ENCODE measurements at regions not wholly inside any gene's neighbourhood (a gene's known extent, or its start where the extent isn't known, plus 50 kb on each side); places are given as distances from the start of the nearest gene placed in this dataset.

DNA sequence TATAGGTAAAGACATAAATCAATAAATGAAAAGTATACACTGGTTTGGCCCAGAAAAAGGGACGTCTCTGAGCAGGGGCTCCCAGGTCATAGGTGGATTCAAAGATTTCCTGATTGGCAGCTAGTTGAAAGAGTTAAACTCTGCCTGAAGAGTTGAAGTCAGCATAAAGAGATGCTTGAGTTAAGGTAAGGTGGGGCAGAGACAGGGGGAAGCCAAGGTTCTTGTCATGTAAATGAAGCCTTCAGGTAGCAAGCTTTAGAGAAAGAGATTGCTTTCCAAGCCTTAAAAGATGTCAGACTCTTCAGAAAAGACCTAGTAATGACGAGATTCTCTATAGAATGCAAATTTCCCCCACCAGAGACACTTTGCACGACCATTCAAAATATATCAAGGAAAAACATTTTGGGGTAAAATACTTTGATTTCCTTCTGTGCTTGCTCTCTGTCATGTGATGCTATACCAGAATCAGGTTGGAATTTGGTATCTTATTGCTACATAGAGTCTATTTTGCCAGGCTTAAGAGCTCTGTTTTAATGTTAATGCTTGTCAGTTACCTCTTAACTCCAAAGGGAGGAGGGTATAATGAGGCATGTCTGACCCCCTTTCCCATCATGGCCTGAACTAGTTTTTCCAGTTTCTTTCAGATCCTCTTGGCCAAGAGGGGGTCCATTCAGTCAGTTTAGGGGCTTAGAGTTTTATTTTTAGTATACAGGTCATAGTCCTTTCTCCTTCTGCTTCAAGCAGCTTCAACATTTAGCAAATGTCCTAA, 429.6 kb downstream of the ADRA2A start:
- TF ChIP-seq, protein P1, sequence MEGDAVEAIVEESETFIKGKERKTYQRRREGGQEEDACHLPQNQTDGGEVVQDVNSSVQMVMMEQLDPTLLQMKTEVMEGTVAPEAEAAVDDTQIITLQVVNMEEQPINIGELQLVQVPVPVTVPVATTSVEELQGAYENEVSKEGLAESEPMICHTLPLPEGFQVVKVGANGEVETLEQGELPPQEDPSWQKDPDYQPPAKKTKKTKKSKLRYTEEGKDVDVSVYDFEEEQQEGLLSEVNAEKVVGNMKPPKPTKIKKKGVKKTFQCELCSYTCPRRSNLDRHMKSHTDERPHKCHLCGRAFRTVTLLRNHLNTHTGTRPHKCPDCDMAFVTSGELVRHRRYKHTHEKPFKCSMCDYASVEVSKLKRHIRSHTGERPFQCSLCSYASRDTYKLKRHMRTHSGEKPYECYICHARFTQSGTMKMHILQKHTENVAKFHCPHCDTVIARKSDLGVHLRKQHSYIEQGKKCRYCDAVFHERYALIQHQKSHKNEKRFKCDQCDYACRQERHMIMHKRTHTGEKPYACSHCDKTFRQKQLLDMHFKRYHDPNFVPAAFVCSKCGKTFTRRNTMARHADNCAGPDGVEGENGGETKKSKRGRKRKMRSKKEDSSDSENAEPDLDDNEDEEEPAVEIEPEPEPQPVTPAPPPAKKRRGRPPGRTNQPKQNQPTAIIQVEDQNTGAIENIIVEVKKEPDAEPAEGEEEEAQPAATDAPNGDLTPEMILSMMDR (IDR thresholded peaks at IDR 0.05) = no peak
- no peaks in the 10 kb centered on the region for H3K4me1 ChIP-seq
- intact Hi-C loops (cut with DNase I) = no loop called here
- H3K36me3 ChIP-seq (ENCODE audit: insufficient read depth in 1 of 2, low read depth in 1 of 2) = no peaks in the 10 kb centered on the region
- no peak for ATAC-seq
- peaks cover 0 to 3% (median 0%) of the 10 kb centered on the region in 3 donors for H3K27me3 ChIP-seq (ENCODE audit: insufficient read depth in 3 of 3, low read length in 2 of 3)
- WGBS, 3 donors = 19 to 27% (median 21%) methylated on average over 3 of the region's 3 CpGs
- DNase-seq = no peak
- H3K27ac ChIP-seq = no peak overlapping the region
- H3K9me3 ChIP-seq = no peaks in the 10 kb centered on the region
- H3K4me3 ChIP-seq = no peak overlapping the region

DNA sequence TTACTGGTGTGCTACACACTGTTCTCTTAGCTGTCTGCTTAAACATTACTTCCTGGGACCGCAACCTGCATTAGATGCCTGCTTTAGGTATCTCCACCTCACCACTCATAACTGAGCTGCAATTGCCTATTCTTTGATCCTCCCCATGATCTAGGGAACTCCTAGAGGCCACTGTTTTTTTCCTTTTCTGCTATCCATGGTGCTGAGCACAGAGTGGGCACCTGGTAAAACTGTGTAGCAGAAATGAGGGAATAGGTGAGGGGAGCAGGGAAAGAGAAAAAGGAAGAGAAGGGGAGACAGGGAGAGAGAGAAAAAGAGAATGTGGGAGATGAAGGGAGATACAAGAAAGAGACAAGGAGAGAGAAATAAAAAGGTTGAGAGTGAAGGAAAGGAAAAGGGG, 434.9 kb downstream of the ADRA2A start:
- Histone ChIP-seq H3K4me1 (no peaks in the 10 kb centered on the region), H3K27me3 (ENCODE audit: insufficient read depth in 3 of 3, low read length in 2 of 3) (peaks cover 0 to 3% (median 0%) of the 10 kb centered on the region in 3 donors), H3K36me3 (ENCODE audit: insufficient read depth in 1 of 2, low read depth in 1 of 2) (no peaks in the 10 kb centered on the region), H3K9me3 (no peaks in the 10 kb centered on the region), H3K4me3 (no peak overlapping the region), H3K27ac (no peak overlapping the region)
- ATAC-seq (no peak), DNase-seq (no peak)
- TF ChIP-seq, protein P1 (IDR thresholded peaks at IDR 0.05) = no peak
- intact Hi-C loops (cut with DNase I) = no loop called here
- WGBS, 3 donors = 87 to 95% (median 89%) methylated on average over 1 of the region's 1 CpG

DNA sequence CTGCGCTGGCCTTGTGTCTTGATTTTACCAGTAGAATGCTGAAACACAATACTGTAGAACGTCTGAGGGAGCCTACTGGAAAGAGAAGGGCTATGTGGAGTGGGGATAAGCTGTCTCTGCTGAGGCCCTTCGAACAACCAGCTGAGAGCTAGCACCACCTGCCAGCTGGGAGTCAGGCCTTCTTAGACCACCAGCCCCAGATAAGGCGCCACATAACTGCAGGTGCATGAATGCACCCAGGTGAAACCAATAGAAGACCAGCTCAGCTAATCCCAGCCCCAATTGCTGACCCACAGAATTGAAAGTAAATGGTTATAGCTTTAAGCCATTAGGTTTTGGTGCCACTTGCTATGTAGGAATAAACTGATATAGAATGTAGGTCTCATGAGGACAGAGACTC, 438.4 kb downstream of the ADRA2A start:
- intact Hi-C loops (cut with DNase I) = no loop called here
- WGBS, 3 donors = 68 to 77% (median 71%) methylated on average over 4 of the region's 4 CpGs

GRCh38 chr10:111515706-111516105, 438.9 kb downstream of the ADRA2A start:
- no peaks in the 10 kb centered on the region for H3K4me1 ChIP-seq

More for the DNA sequence above, 438.4 kb downstream of the ADRA2A start:
- Histone ChIP-seq H3K36me3 (ENCODE audit: insufficient read depth in 1 of 2, low read depth in 1 of 2) (no peaks in the 10 kb centered on the region), H3K27ac (no peak overlapping the region), H3K4me1 (no peaks in the 10 kb centered on the region), H3K27me3 (ENCODE audit: insufficient read depth in 3 of 3, low read length in 2 of 3) (no peaks in the 10 kb centered on the region), H3K4me3 (no peak overlapping the region), H3K9me3 (no peaks in the 10 kb centered on the region)
- no peak for DNase-seq
- TF ChIP-seq, protein P1 (IDR thresholded peaks at IDR 0.05) = no peak
- ATAC-seq = no peak

More at GRCh38 chr10:111515706-111516105, 438.9 kb downstream of the ADRA2A start:
- Histone ChIP-seq H3K4me3 (no peak overlapping the region), H3K9me3 (no peaks in the 10 kb centered on the region), H3K27me3 (ENCODE audit: insufficient read depth in 3 of 3, low read length in 2 of 3) (no peaks in the 10 kb centered on the region), H3K27ac (no peak overlapping the region), H3K36me3 (ENCODE audit: insufficient read depth in 1 of 2, low read depth in 1 of 2) (no peaks in the 10 kb centered on the region)
- ATAC-seq (no peak), DNase-seq (no peak)
- intact Hi-C loops (cut with DNase I) = no loop called here
- TF ChIP-seq, protein P1 (IDR thresholded peaks at IDR 0.05) = no peak
